HEK293 (cell line): ENCODE measurements at regions not wholly inside any gene's neighbourhood (a gene's known extent, or its start where the extent isn't known, plus 50 kb on each side); places are given as distances from the start of the nearest gene placed in this dataset.

ENCODE experiments used
- CTCF ChIA-PET: fragments of 350-600 bp; formaldehyde crosslinking; extraction: SDS; loops from one replicate; lab custom pipeline; 2021; ENCODE audit warnings: antibody characterized with exemption; lab: Yijun Ruan, JAX
- POLR2A ChIA-PET: fragments of 300-600 bp; formaldehyde crosslinking; extraction: SDS; loops from one replicate; lab custom pipeline; 2020; ENCODE audit warnings: antibody characterized with exemption, inconsistent platforms; lab: Yijun Ruan, JAX
- H3K27ac ChIP-seq: fragments of 200-500 bp; sonication (Bioruptor generic); 2 replicates; pipeline ENCODE4 v1.5.1; 2014; ENCODE audit warnings: low read depth, low read length, control low read depth, inconsistent platforms; ENCODE audit errors: extremely low read depth
- H3K36me3 ChIP-seq, 2 experiments: fragments of 200-500 bp in 1 of 2; sonication (Bioruptor generic) in 1 of 2; 1 replicate in 1 of 2; 2 replicates in 1 of 2; pipeline ENCODE4 v1.5.1; 2014 to 2017; ENCODE audit warnings: inconsistent platforms in 2 of 2, low read length in 2 of 2; ENCODE audit not compliant: control insufficient read depth in 2 of 2, insufficient read depth in 1 of 2
- H3K4me1 ChIP-seq: fragments of 200-500 bp; sonication (Bioruptor generic); 2 replicates; pipeline ENCODE4 v1.5.1; 2014; ENCODE audit warnings: mild to moderate bottlenecking, low read length, inconsistent platforms; ENCODE audit not compliant: control insufficient read depth, insufficient read depth
- H3K4me3 ChIP-seq: 2 replicates; pipeline ENCODE4 v1.5.1; 2011; ENCODE audit warnings: low read depth, mild to moderate bottlenecking, control low read depth, low read length, moderate library complexity
- H3K9me3 ChIP-seq: fragments of 200-500 bp; sonication (Bioruptor generic); 2 replicates; pipeline ENCODE4 v1.5.1; 2014; ENCODE audit warnings: low read depth, low read length, inconsistent platforms; ENCODE audit not compliant: control insufficient read depth, insufficient read depth
- HOXA7 ChIP-seq: sonication (generic); formaldehyde crosslinking; IDR thresholded peaks from 2 replicates; pipeline ENCODE4 v1.8.1; 2022; ENCODE audit warnings: missing genetic modification reagents, borderline replicate concordance
- MEIS1 ChIP-seq: sonication (generic); formaldehyde crosslinking; IDR thresholded peaks from 2 replicates; pipeline ENCODE4 v1.8.1; 2022; ENCODE audit warnings: missing genetic modification reagents, mild to moderate bottlenecking, borderline replicate concordance
- SP7 ChIP-seq: fragments of 450-650 bp; formaldehyde crosslinking; IDR thresholded peaks from 2 replicates; pipeline ENCODE4 v1.5.1; 2016; ENCODE audit warnings: missing biosample characterization, missing genetic modification characterization
- ZFHX2 ChIP-seq: fragments of 450-650 bp; formaldehyde crosslinking; conservative IDR thresholded peaks from 2 replicates; pipeline ENCODE4 v1.5.1; 2016; ENCODE audit warnings: missing biosample characterization, missing genetic modification characterization
- ZNF174 ChIP-seq: fragments of 450-650 bp; formaldehyde crosslinking; IDR thresholded peaks from 2 replicates; pipeline ENCODE4 v1.5.0; 2017; ENCODE audit warnings: missing biosample characterization, mild to moderate bottlenecking, missing genetic modification characterization
- ZNF223 ChIP-seq: fragments of 450-650 bp; formaldehyde crosslinking; IDR thresholded peaks from 2 replicates; pipeline ENCODE4 v1.5.1; 2016; ENCODE audit warnings: missing biosample characterization, missing genetic modification characterization
- ZNF274 ChIP-seq, 2 experiments: fragments of 200-500 bp in 1 of 2; fragments of 450-650 bp in 1 of 2; sonication (Bioruptor generic) in 1 of 2; formaldehyde crosslinking in 1 of 2; IDR thresholded peaks; 2 replicates each; pipeline versions ENCODE4 v1.5.1 to v1.6.1; 2014 to 2016; ENCODE audit warnings: borderline replicate concordance in 1 of 2, inconsistent platforms in 1 of 2, low read length in 1 of 2, missing biosample characterization in 1 of 2, missing genetic modification characterization in 1 of 2
- ZNF324 ChIP-seq: fragments of 450-650 bp; formaldehyde crosslinking; IDR thresholded peaks from 2 replicates; pipeline ENCODE4 v1.5.1; 2016; ENCODE audit warnings: missing biosample characterization, missing genetic modification characterization
- ZNF335 ChIP-seq: fragments of 450-650 bp; formaldehyde crosslinking; conservative IDR thresholded peaks from 2 replicates; pipeline ENCODE4 v1.5.1; 2016; ENCODE audit warnings: missing biosample characterization, missing genetic modification characterization
- ZNF473 ChIP-seq: fragments of 450-650 bp; formaldehyde crosslinking; IDR thresholded peaks from 2 replicates; pipeline ENCODE4 v1.5.1; 2017; ENCODE audit warnings: missing biosample characterization, missing genetic modification characterization
- ZNF48 ChIP-seq: fragments of 450-650 bp; formaldehyde crosslinking; IDR thresholded peaks from 2 replicates; pipeline ENCODE4 v1.5.1; 2016; ENCODE audit warnings: missing biosample characterization, missing genetic modification characterization
- ZNF510 ChIP-seq: fragments of 450-650 bp; formaldehyde crosslinking; IDR thresholded peaks from 2 replicates; pipeline ENCODE4 v1.5.1; 2018; ENCODE audit warnings: mild to moderate bottlenecking, missing genetic modification characterization, missing biosample characterization; ENCODE audit not compliant: insufficient replicate concordance
- ZNF624 ChIP-seq: fragments of 450-650 bp; formaldehyde crosslinking; IDR thresholded peaks from 2 replicates; pipeline ENCODE4 v1.5.1; 2017; ENCODE audit warnings: missing biosample characterization, missing genetic modification characterization
- ZNF76 ChIP-seq: fragments of 450-650 bp; formaldehyde crosslinking; IDR thresholded peaks from 2 replicates; pipeline ENCODE4; 2016; ENCODE audit warnings: low read depth, missing biosample characterization, missing genetic modification characterization, borderline replicate concordance
- ZNF843 ChIP-seq: fragments of 450-650 bp; formaldehyde crosslinking; IDR thresholded peaks from 2 replicates; pipeline ENCODE4 v1.5.1; 2016; ENCODE audit warnings: missing biosample characterization, missing genetic modification characterization
- ZSCAN30 ChIP-seq: fragments of 450-650 bp; IDR thresholded peaks from 2 replicates; pipeline ENCODE4 v1.5.1; 2018; ENCODE audit warnings: missing biosample characterization, mild to moderate bottlenecking, missing genetic modification characterization, moderate library complexity
- TF ChIP-seq, protein P1 (sequence below): fragments of 450-650 bp; formaldehyde crosslinking; IDR thresholded peaks from 2 replicates; pipeline ENCODE4 v1.5.1; 2016; ENCODE audit warnings: missing biosample characterization, missing genetic modification characterization, borderline replicate concordance
- TF ChIP-seq, protein P2 (sequence below): fragments of 450-650 bp; formaldehyde crosslinking; IDR thresholded peaks from 2 replicates; pipeline ENCODE4 v1.5.1; 2016; ENCODE audit warnings: missing biosample characterization, missing genetic modification characterization
- TF ChIP-seq, protein P3 (sequence below): fragments of 450-650 bp; formaldehyde crosslinking; optimal IDR thresholded peaks from 2 replicates; pipeline ENCODE3; 2016; ENCODE audit warnings: missing biosample characterization, mild to moderate bottlenecking, missing genetic modification characterization

DNA sequence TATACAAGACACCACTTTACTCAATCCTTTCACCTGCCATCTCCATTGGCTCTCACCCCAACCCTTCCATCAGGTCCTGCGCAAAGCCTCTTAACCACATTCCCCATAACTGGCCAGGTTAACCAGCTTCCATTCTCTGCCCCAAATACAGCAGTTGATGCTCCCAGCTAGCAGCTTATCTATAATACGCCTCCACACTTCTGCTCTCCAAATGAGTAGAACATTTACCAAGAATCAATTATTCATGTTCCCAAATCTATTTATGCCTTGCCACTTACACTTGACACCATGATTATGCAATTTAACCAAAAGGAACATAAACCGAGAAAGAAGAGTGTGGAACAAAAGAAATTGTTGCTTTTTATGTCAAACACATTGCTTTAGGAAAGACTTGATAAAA is 103.7 kb upstream of the TPM1 start:
- POLR2A ChIA-PET = no interaction called here

DNA sequence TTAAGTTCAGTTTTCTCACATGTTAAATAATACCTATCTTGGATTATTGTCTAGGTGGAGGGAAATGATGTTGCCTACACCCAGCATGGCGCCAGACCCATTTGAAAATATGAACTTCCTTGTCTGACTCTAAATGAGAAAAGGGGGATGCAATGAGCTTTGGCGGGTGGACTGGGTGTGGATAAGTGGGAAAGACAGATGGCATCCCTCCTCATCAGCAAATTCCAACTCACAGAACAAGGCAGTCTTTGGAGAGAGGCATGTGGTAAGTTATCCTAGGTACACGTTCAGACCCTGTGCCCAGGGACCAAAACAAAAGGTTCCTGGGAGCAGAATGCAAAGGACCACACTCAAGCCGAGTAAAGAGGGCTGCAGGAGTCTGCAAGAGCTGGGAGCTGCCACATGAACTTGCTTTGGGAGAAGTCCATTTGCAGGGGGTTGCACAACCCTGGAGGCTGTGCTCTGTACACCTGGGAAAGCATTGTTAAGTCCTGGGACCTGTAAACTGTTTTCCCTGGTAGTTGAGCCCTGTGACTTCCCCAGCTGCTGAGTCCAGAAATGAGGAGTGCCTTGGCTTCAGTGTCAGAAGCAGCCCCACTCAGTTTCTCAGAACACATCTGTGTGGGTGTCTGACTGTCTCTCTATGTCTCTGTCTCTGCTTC is 102.3 kb upstream of the TPM1 start:
- no peaks in the 10 kb centered on the region for H3K36me3 ChIP-seq
- H3K4me3 ChIP-seq = no peak overlapping the region
- POLR2A ChIA-PET = interaction anchor here (1.5 kb wide), 1 partner anchor 108 kb away, joined by 3 read pairs; no protein-coding TSS in a partner anchor
- CTCF ChIA-PET = no interaction called here
- H3K4me1 ChIP-seq = no peaks in the 10 kb centered on the region
- TF ChIP-seq ZNF510 (no peak), HOXA7 (no peak), ZNF843 (no peak), MEIS1 (CRISPR knock-in tag) (no peak), ZFHX2 (no peak), ZNF274 (IDR thresholded peaks at IDR 0.05; ENCODE audit: low read length) (no peak), ZNF274 (tag by site-specific recombination; IDR thresholded peaks at IDR 0.05; ENCODE audit: borderline replicate concordance) (no peak), ZSCAN30 (no peak), ZNF473 (no peak), ZNF624 (no peak), ZNF76 (tag by site-specific recombination) (no peak), SP7 (no peak)
- TF ChIP-seq, protein P1, sequence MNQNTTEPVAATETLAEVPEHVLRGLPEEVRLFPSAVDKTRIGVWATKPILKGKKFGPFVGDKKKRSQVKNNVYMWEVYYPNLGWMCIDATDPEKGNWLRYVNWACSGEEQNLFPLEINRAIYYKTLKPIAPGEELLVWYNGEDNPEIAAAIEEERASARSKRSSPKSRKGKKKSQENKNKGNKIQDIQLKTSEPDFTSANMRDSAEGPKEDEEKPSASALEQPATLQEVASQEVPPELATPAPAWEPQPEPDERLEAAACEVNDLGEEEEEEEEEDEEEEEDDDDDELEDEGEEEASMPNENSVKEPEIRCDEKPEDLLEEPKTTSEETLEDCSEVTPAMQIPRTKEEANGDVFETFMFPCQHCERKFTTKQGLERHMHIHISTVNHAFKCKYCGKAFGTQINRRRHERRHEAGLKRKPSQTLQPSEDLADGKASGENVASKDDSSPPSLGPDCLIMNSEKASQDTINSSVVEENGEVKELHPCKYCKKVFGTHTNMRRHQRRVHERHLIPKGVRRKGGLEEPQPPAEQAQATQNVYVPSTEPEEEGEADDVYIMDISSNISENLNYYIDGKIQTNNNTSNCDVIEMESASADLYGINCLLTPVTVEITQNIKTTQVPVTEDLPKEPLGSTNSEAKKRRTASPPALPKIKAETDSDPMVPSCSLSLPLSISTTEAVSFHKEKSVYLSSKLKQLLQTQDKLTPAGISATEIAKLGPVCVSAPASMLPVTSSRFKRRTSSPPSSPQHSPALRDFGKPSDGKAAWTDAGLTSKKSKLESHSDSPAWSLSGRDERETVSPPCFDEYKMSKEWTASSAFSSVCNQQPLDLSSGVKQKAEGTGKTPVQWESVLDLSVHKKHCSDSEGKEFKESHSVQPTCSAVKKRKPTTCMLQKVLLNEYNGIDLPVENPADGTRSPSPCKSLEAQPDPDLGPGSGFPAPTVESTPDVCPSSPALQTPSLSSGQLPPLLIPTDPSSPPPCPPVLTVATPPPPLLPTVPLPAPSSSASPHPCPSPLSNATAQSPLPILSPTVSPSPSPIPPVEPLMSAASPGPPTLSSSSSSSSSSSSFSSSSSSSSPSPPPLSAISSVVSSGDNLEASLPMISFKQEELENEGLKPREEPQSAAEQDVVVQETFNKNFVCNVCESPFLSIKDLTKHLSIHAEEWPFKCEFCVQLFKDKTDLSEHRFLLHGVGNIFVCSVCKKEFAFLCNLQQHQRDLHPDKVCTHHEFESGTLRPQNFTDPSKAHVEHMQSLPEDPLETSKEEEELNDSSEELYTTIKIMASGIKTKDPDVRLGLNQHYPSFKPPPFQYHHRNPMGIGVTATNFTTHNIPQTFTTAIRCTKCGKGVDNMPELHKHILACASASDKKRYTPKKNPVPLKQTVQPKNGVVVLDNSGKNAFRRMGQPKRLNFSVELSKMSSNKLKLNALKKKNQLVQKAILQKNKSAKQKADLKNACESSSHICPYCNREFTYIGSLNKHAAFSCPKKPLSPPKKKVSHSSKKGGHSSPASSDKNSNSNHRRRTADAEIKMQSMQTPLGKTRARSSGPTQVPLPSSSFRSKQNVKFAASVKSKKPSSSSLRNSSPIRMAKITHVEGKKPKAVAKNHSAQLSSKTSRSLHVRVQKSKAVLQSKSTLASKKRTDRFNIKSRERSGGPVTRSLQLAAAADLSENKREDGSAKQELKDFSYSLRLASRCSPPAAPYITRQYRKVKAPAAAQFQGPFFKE = no peak
- TF ChIP-seq, protein P2, sequence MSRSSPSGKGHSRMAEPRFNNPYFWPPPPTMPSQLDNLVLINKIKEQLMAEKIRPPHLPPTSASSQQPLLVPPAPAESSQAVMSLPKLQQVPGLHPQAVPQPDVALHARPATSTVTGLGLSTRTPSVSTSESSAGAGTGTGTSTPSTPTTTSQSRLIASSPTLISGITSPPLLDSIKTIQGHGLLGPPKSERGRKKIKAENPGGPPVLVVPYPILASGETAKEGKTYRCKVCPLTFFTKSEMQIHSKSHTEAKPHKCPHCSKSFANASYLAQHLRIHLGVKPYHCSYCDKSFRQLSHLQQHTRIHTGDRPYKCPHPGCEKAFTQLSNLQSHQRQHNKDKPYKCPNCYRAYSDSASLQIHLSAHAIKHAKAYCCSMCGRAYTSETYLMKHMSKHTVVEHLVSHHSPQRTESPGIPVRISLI = no peak
- no peaks in the 10 kb centered on the region for H3K9me3 ChIP-seq
- H3K27ac ChIP-seq = no peak overlapping the region

More for the DNA sequence above, 103.7 kb upstream of the TPM1 start:
- Histone ChIP-seq H3K27ac (no peak overlapping the region), H3K9me3 (no peaks in the 10 kb centered on the region), H3K36me3 (no peaks in the 10 kb centered on the region), H3K4me3 (no peak overlapping the region), H3K4me1 (no peaks in the 10 kb centered on the region)
- TF ChIP-seq ZNF48 (tag by site-specific recombination) (no peak), ZNF223 (tag by site-specific recombination) (no peak), ZNF335 (no peak), ZNF174 (tag by site-specific recombination) (no peak), MEIS1 (CRISPR knock-in tag) (no peak), ZNF324 (no peak)
- TF ChIP-seq, protein P3, sequence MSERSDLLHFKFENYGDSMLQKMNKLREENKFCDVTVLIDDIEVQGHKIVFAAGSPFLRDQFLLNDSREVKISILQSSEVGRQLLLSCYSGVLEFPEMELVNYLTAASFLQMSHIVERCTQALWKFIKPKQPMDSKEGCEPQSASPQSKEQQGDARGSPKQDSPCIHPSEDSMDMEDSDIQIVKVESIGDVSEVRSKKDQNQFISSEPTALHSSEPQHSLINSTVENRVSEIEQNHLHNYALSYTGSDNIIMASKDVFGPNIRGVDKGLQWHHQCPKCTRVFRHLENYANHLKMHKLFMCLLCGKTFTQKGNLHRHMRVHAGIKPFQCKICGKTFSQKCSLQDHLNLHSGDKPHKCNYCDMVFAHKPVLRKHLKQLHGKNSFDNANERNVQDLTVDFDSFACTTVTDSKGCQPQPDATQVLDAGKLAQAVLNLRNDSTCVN = no peak
- CTCF ChIA-PET = interaction anchor here (0.6 kb wide), 1 partner anchor 11 kb away, joined by 3 read pairs; no protein-coding TSS in a partner anchor
